Panc1 (cell line): ENCODE measurements at regions not wholly inside any gene's neighbourhood (a gene's known extent, or its start where the extent isn't known, plus 50 kb on each side); places are given as distances from the start of the nearest gene placed in this dataset.

Experiments used
- ATAC-seq: fragments of 200-7000 bp; cut with Tn5 transposase; 2 replicates; pipeline ENCODE4 v1.9.1; 2020; ENCODE audit warnings: mild to moderate bottlenecking, moderate library complexity
- BruUV-seq: library from RNA; stranded (reverse); fragments of 400-500 nt; replicated peaks from 2 replicates; lab custom pipeline; 2021; lab: Mats Ljungman, UMichigan
- CTCF ChIA-PET: fragments of 300-600 bp; sonication (Branson Sonifier 250); formaldehyde crosslinking; loops from one replicate; lab custom pipeline; 2022; ENCODE audit warnings: antibody characterized with exemption; lab: Charles Lee
- POLR2A ChIA-PET: fragments of 300-600 bp; sonication (Branson Sonifier 250); formaldehyde crosslinking; loops from one replicate; lab custom pipeline; 2022; ENCODE audit warnings: antibody characterized with exemption; lab: Charles Lee
- DNase-seq: peaks from one replicate; pipeline ENCODE4 v3.0.0-alpha.2; 2010; ENCODE audit warnings: low read depth, low spot score
- H3K27ac ChIP-seq: 2 replicates; pipeline ENCODE4 v1.5.1; 2011; ENCODE audit warnings: mild to moderate bottlenecking, low read length, inconsistent platforms
- H3K27me3 ChIP-seq: fragments of 200-500 bp; sonication (Bioruptor generic); 2 replicates; pipeline ENCODE4 v1.6.0; 2014; ENCODE audit warnings: low read length, inconsistent platforms; ENCODE audit not compliant: control insufficient read depth, insufficient read depth
- H3K36me3 ChIP-seq: fragments of 200-500 bp; sonication (Bioruptor generic); 2 replicates; pipeline ENCODE4 v1.5.1; 2014; ENCODE audit warnings: inconsistent platforms, mild to moderate bottlenecking, low read length, moderate library complexity; ENCODE audit not compliant: control insufficient read depth, insufficient read depth
- H3K4me1 ChIP-seq: 2 replicates; pipeline ENCODE4 v1.5.1; 2011; ENCODE audit warnings: inconsistent platforms, mild to moderate bottlenecking, low read length, moderate library complexity; ENCODE audit not compliant: control insufficient read depth, insufficient read depth
- H3K4me3 ChIP-seq, 2 experiments: 2 replicates each; pipeline ENCODE4 v1.5.1; 2011 to 2012; ENCODE audit warnings: low read depth in 2 of 2, low read length in 2 of 2, mild to moderate bottlenecking in 2 of 2, inconsistent platforms in 1 of 2, moderate library complexity in 1 of 2
- H3K9me3 ChIP-seq: fragments of 200-500 bp; sonication (Bioruptor generic); 2 replicates; pipeline ENCODE4 v1.5.1; 2014; ENCODE audit warnings: low read depth, mild to moderate bottlenecking, inconsistent platforms, low read length, moderate library complexity; ENCODE audit not compliant: control insufficient read depth, insufficient read depth
- CTCF ChIP-seq: fragments of 450-650 bp; IDR thresholded peaks from 2 replicates; pipeline ENCODE4 v1.5.1; 2017; ENCODE audit warnings: mild to moderate bottlenecking
- POLR2AphosphoS5 ChIP-seq: IDR thresholded peaks from 2 replicates; pipeline ENCODE4 v1.6.1; 2012; ENCODE audit warnings: mild to moderate bottlenecking, low read depth, low read length, moderate library complexity
- SIN3A ChIP-seq: IDR thresholded peaks from 2 replicates; pipeline ENCODE4 v1.6.1; 2012; ENCODE audit warnings: low read depth, mild to moderate bottlenecking, low read length, moderate library complexity, borderline replicate concordance; ENCODE audit not compliant: insufficient read depth
- TCF7L2 ChIP-seq: IDR thresholded peaks from 2 replicates; pipeline ENCODE4 v1.6.1; 2011; ENCODE audit warnings: mild to moderate bottlenecking, low read depth, low read length, inconsistent platforms
- in situ Hi-C: cut with HindIII; loops from 2 replicates; pipeline ENCODE4 v1.10.0; 2016; ENCODE audit warnings: low sequenced_read_pairs, low pct_unique_long_range_greater_than_20kb
- intact Hi-C: fragments of 100-400 bp; cut with micrococcal nuclease; formaldehyde crosslinking; loops from one replicate; pipeline ENCODE4 v1.10.0; 2022; ENCODE audit not compliant: unreplicated experiment
- TF ChIP-seq, protein P1 (sequence below), 2 experiments: IDR thresholded peaks; 2 replicates each; pipeline ENCODE4 v1.6.1; 2011 to 2012; ENCODE audit warnings: low read depth in 2 of 2, control low read depth in 1 of 2, low read length in 1 of 2, mild to moderate bottlenecking in 1 of 2, moderate library complexity in 1 of 2; ENCODE audit not compliant: insufficient read depth in 1 of 2

GRCh38 chr7:46819819-46820218 lies 762.1 kb downstream of the TNS3 start:
- no TSS peak for BruUV-seq
- Histone ChIP-seq H3K4me3 (no peak overlapping the region), H3K27me3 (no peaks in the 10 kb centered on the region), H3K27ac (no peak overlapping the region), H3K9me3 (no peaks in the 10 kb centered on the region), H3K36me3 (no peaks in the 10 kb centered on the region), H3K4me1 (no peaks in the 10 kb centered on the region)
- intact Hi-C loops (no loop called here), in situ Hi-C loops (no loop called here)
- TF ChIP-seq SIN3A (no peak), POLR2AphosphoS5 (no peak), CTCF (no peak)
- no peak for ATAC-seq
- ChIA-PET POLR2A (no interaction called here), CTCF (no interaction called here)
- DNase-seq, result no peak

GRCh38 chr7:46814516-46815250 lies 767.2 kb downstream of the TNS3 start:
- no peaks in the 10 kb centered on the region for H3K4me1 ChIP-seq
- intact Hi-C loops (no loop called here), in situ Hi-C loops (no loop called here)
- DNase-seq (no peak), ATAC-seq (no peak)
- no peak overlapping the region for H3K4me3 ChIP-seq
- H3K27me3 ChIP-seq, result no peaks in the 10 kb centered on the region
- ChIA-PET CTCF (no interaction called here), POLR2A (no interaction called here)
- H3K36me3 ChIP-seq, result no peaks in the 10 kb centered on the region
- H3K9me3 ChIP-seq, result no peaks in the 10 kb centered on the region
- no TSS peak for BruUV-seq
- TF ChIP-seq CTCF (no peak), POLR2AphosphoS5 (no peak), TCF7L2 (no peak), SIN3A (no peak)
- TF ChIP-seq, protein P1, sequence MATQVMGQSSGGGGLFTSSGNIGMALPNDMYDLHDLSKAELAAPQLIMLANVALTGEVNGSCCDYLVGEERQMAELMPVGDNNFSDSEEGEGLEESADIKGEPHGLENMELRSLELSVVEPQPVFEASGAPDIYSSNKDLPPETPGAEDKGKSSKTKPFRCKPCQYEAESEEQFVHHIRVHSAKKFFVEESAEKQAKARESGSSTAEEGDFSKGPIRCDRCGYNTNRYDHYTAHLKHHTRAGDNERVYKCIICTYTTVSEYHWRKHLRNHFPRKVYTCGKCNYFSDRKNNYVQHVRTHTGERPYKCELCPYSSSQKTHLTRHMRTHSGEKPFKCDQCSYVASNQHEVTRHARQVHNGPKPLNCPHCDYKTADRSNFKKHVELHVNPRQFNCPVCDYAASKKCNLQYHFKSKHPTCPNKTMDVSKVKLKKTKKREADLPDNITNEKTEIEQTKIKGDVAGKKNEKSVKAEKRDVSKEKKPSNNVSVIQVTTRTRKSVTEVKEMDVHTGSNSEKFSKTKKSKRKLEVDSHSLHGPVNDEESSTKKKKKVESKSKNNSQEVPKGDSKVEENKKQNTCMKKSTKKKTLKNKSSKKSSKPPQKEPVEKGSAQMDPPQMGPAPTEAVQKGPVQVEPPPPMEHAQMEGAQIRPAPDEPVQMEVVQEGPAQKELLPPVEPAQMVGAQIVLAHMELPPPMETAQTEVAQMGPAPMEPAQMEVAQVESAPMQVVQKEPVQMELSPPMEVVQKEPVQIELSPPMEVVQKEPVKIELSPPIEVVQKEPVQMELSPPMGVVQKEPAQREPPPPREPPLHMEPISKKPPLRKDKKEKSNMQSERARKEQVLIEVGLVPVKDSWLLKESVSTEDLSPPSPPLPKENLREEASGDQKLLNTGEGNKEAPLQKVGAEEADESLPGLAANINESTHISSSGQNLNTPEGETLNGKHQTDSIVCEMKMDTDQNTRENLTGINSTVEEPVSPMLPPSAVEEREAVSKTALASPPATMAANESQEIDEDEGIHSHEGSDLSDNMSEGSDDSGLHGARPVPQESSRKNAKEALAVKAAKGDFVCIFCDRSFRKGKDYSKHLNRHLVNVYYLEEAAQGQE (IDR thresholded peaks at IDR 0.05; ENCODE audit: insufficient read depth in 1 of 2, low read depth in 2 of 2, low read length in 1 of 2), result no peak
- no peak overlapping the region for H3K27ac ChIP-seq
